Adrenal gland (tissue), 5 donors: ENCODE measurements at regions not wholly inside any gene's neighbourhood (a gene's known extent, or its start where the extent isn't known, plus 50 kb on each side); places are given as distances from the start of the nearest gene placed in this dataset.

Experiments
- CTCF ChIP-seq, 6 experiments: fragments of 450-650 bp in 4 of 6; fragments of 200-600 bp in 2 of 6; sonication (generic) in 1 of 6; IDR thresholded peaks; 1 replicate in 5 of 6; 2 replicates in 1 of 6; pipeline versions ENCODE4 v1.5.1 to v1.8.0; 2016 to 2021; ENCODE audit warnings: antibody characterized with exemption in 6 of 6, mild to moderate bottlenecking in 2 of 6, moderate library complexity in 1 of 6
- POLR2A ChIP-seq, 2 donors: fragments of 450-650 bp; IDR thresholded peaks; one replicate each; pipeline ENCODE4 v1.6.1; 2017; ENCODE audit warnings: antibody characterized with exemption in 2 of 2, mild to moderate bottlenecking in 2 of 2, moderate library complexity in 1 of 2
- donor health status: DM: no; HTN: no; CAD: no.

- TF ChIP-seq POLR2A (IDR thresholded peaks at IDR 0.05) = no peak
- no peak for TF ChIP-seq CTCF (IDR thresholded peaks at IDR 0.05)
These were observed 91.0 kb downstream of the SNX18 start for GRCh38 chr5:54608423-54609085.
